ENCODE measurements at regions not wholly inside any gene's neighbourhood (a gene's known extent, or its start where the extent isn't known, plus 50 kb on each side); places are given as distances from the start of the nearest gene placed in this dataset.

GRCh38 chr9:119773823-119774222, 404.6 kb upstream of the BRINP1 start:
- Histone ChIP-seq H3K9me3 (ENCODE audit: control insufficient read depth in 1 of 2, low read length in 2 of 2) (no peaks in the 10 kb centered on the region), H3K4me3 (ENCODE audit: low read length in 2 of 2) (no peak overlapping the region), H3K36me3 (ENCODE audit: insufficient read depth, low read length) (no peaks in the 10 kb centered on the region), H3K27ac (ENCODE audit: low read depth, low read length) (no peak overlapping the region), H3K4me1 (ENCODE audit: insufficient read depth, low read length) (no peaks in the 10 kb centered on the region), H3K27me3 (ENCODE audit: insufficient read depth, low read length) (no peaks in the 10 kb centered on the region)
- Mint-ChIP-seq H3K27ac (no peak overlapping the region), H3K4me3 (no peak overlapping the region), H3K36me3 (no peaks in the 10 kb centered on the region), H3K4me1 (no peaks in the 10 kb centered on the region), H3K9me3 (peaks cover 0 to 4% (median 0%) of the 10 kb centered on the region in 8 donors), H3K27me3 (no peaks in the 10 kb centered on the region)
- DNase-seq: no peak
- ChIA-PET CTCF (ENCODE audit: partially characterized antibody) (no interaction called here), POLR2A (ENCODE audit: partially characterized antibody) (no interaction called here)
- intact Hi-C loops (cut with micrococcal nuclease): no loop called here

DNA sequence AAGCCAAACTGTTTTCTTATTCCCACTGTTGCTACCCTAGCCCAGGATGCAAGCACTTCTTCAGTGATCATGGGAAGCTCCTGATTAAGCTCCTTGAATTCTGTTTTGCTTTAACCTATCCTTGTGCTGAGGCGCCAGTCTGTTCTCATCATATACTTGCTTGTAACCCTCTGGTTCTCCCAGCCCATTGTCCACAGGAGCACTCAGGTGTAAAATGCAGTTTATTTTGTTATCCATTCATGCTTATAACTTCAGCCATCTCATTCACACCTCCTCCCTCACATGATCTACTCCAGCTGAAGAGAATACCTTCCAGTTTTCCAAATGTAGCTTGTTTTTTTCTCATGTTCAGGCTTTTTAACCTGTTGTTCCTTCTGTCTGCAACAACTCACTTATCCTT, 402.1 kb upstream of the BRINP1 start:
- no peaks in the 10 kb centered on the region for H3K27me3 Mint-ChIP-seq
- intact Hi-C loops (cut with micrococcal nuclease): no loop called here
- Histone ChIP-seq H3K9me3 (ENCODE audit: control insufficient read depth in 1 of 2, low read length in 2 of 2) (no peaks in the 10 kb centered on the region), H3K4me1 (ENCODE audit: insufficient read depth, low read length) (no peaks in the 10 kb centered on the region), H3K36me3 (ENCODE audit: insufficient read depth, low read length) (no peaks in the 10 kb centered on the region), H3K27me3 (ENCODE audit: insufficient read depth, low read length) (no peaks in the 10 kb centered on the region), H3K27ac (ENCODE audit: low read depth, low read length) (no peak overlapping the region), H3K4me3 (ENCODE audit: low read length in 2 of 2) (no peak overlapping the region)
- H3K9me3 Mint-ChIP-seq: peaks cover 0 to 3% (median under 1%) of the 10 kb centered on the region in 8 donors
- no peaks in the 10 kb centered on the region for H3K36me3 Mint-ChIP-seq
- no peaks in the 10 kb centered on the region for H3K4me1 Mint-ChIP-seq
- no peak overlapping the region for H3K27ac Mint-ChIP-seq
- DNase-seq: no peak
- CTCF ChIA-PET (ENCODE audit: partially characterized antibody): no interaction called here
- no peak overlapping the region for H3K4me3 Mint-ChIP-seq
- POLR2A ChIA-PET (ENCODE audit: partially characterized antibody): no interaction called here

DNA sequence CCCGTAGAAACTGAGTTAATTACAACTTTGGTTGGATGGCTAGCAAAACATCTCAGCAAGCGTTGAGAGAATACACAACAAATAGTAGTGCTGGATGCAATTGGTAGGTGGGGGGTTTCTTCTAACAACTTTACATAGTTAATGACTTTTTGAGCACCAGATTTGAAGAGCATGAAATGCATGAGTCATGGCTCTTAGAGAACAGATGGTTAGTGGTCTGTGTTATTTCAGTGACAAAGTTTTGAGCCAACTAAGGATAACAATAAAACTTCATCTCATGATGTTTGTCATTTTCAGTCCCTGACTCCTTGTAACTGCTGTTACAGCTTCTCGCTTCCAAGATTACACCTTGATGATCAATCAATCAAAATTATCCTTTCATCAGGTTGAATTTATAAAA, 399.0 kb upstream of the BRINP1 start:
- no peak overlapping the region for H3K27ac Mint-ChIP-seq
- no peaks in the 10 kb centered on the region for H3K27me3 ChIP-seq (ENCODE audit: insufficient read depth, low read length)
- POLR2A ChIA-PET (ENCODE audit: partially characterized antibody): no interaction called here
- peaks cover 0 to 4% (median 2%) of the 10 kb centered on the region in 8 donors for H3K9me3 Mint-ChIP-seq
- no peak overlapping the region for H3K4me3 Mint-ChIP-seq
- no peaks in the 10 kb centered on the region for H3K36me3 Mint-ChIP-seq
- H3K36me3 ChIP-seq (ENCODE audit: insufficient read depth, low read length): no peaks in the 10 kb centered on the region
- H3K9me3 ChIP-seq (ENCODE audit: control insufficient read depth in 1 of 2, low read length in 2 of 2): no peaks in the 10 kb centered on the region
- intact Hi-C loops (cut with micrococcal nuclease): no loop called here
- DNase-seq: no peak
- H3K4me3 ChIP-seq (ENCODE audit: low read length in 2 of 2): no peak overlapping the region
- no peak overlapping the region for H3K27ac ChIP-seq (ENCODE audit: low read depth, low read length)
- H3K27me3 Mint-ChIP-seq: no peaks in the 10 kb centered on the region
- CTCF ChIA-PET (ENCODE audit: partially characterized antibody): no interaction called here
- H3K4me1 ChIP-seq (ENCODE audit: insufficient read depth, low read length): no peaks in the 10 kb centered on the region
- H3K4me1 Mint-ChIP-seq: no peaks in the 10 kb centered on the region

DNA sequence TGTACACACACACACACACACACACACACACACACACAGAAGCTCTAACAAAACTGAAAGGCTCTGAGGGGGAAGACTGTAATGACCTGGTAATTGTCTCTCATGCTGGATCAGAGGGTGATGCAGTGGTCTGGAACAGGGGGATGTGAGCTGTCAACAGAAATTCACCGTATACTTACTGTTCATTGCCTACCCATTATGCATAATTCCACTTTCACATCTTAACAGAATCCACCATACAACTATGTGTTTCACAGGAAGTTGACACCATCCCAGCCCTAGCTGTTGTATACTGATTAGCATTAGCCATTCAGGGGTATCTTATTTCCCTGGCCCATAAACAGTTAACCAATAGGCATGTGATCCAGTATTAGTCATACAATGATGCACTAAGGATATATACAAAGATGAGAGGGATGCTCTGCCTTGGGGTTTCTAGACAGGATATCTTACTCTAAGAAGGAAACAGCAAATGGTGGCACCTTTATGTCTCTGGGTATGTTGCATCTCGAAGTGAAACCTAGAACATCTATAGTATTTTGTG, 396.5 kb upstream of the BRINP1 start:
- CTCF ChIA-PET (ENCODE audit: partially characterized antibody): no interaction called here
- H3K9me3 ChIP-seq (ENCODE audit: control insufficient read depth in 1 of 2, low read length in 2 of 2): no peaks in the 10 kb centered on the region
- POLR2A ChIA-PET (ENCODE audit: partially characterized antibody): no interaction called here
- no peaks in the 10 kb centered on the region for H3K27me3 ChIP-seq (ENCODE audit: insufficient read depth, low read length)
- intact Hi-C loops (cut with micrococcal nuclease): no loop called here
- H3K27ac ChIP-seq (ENCODE audit: low read depth, low read length): no peak overlapping the region
- no peak overlapping the region for H3K4me3 Mint-ChIP-seq
- H3K27ac Mint-ChIP-seq: no peak overlapping the region
- H3K36me3 ChIP-seq (ENCODE audit: insufficient read depth, low read length): no peaks in the 10 kb centered on the region
- H3K27me3 Mint-ChIP-seq: no peaks in the 10 kb centered on the region
- no peaks in the 10 kb centered on the region for H3K4me1 ChIP-seq (ENCODE audit: insufficient read depth, low read length)
- no peaks in the 10 kb centered on the region for H3K36me3 Mint-ChIP-seq
- peaks cover 0 to 7% (median 2%) of the 10 kb centered on the region in 8 donors for H3K9me3 Mint-ChIP-seq
- DNase-seq: no peak
- no peaks in the 10 kb centered on the region for H3K4me1 Mint-ChIP-seq
- H3K4me3 ChIP-seq (ENCODE audit: low read length in 2 of 2): no peak overlapping the region

- H3K27ac Mint-ChIP-seq: no peak overlapping the region
- Histone ChIP-seq H3K9me3 (ENCODE audit: control insufficient read depth in 1 of 2, low read length in 2 of 2) (no peaks in the 10 kb centered on the region), H3K27ac (ENCODE audit: low read depth, low read length) (no peak overlapping the region), H3K36me3 (ENCODE audit: insufficient read depth, low read length) (no peaks in the 10 kb centered on the region), H3K4me3 (ENCODE audit: low read length in 2 of 2) (no peak overlapping the region), H3K4me1 (ENCODE audit: insufficient read depth, low read length) (no peaks in the 10 kb centered on the region), H3K27me3 (ENCODE audit: insufficient read depth, low read length) (no peaks in the 10 kb centered on the region)
- intact Hi-C loops (cut with micrococcal nuclease): no loop called here
- H3K27me3 Mint-ChIP-seq: no peaks in the 10 kb centered on the region
- ChIA-PET POLR2A (ENCODE audit: partially characterized antibody) (no interaction called here), CTCF (ENCODE audit: partially characterized antibody) (no interaction called here)
- H3K9me3 Mint-ChIP-seq: peaks cover 0 to 9% (median 2%) of the 10 kb centered on the region in 8 donors
- no peaks in the 10 kb centered on the region for H3K4me1 Mint-ChIP-seq
- H3K4me3 Mint-ChIP-seq: no peak overlapping the region
- no peak for DNase-seq
- H3K36me3 Mint-ChIP-seq: no peaks in the 10 kb centered on the region
Observed at GRCh38 chr9:119763260-119763659, 394.0 kb upstream of the BRINP1 start.

- no peak overlapping the region for H3K27ac ChIP-seq (ENCODE audit: low read depth, low read length)
- H3K36me3 ChIP-seq (ENCODE audit: insufficient read depth, low read length): no peaks in the 10 kb centered on the region
- H3K4me1 Mint-ChIP-seq: no peaks in the 10 kb centered on the region
- DNase-seq: no peak
- intact Hi-C loops (cut with micrococcal nuclease): no loop called here
- H3K27ac Mint-ChIP-seq: no peak overlapping the region
- no peak overlapping the region for H3K4me3 ChIP-seq (ENCODE audit: low read length in 2 of 2)
- no peaks in the 10 kb centered on the region for H3K27me3 Mint-ChIP-seq
- H3K9me3 Mint-ChIP-seq: peaks cover 0 to 9% (median 4%) of the 10 kb centered on the region in 8 donors
- H3K27me3 ChIP-seq (ENCODE audit: insufficient read depth, low read length): no peaks in the 10 kb centered on the region
- H3K4me1 ChIP-seq (ENCODE audit: insufficient read depth, low read length): no peaks in the 10 kb centered on the region
- ChIA-PET CTCF (ENCODE audit: partially characterized antibody) (no interaction called here), POLR2A (ENCODE audit: partially characterized antibody) (no interaction called here)
- H3K9me3 ChIP-seq (ENCODE audit: control insufficient read depth in 1 of 2, low read length in 2 of 2): no peaks in the 10 kb centered on the region
- no peaks in the 10 kb centered on the region for H3K36me3 Mint-ChIP-seq
- H3K4me3 Mint-ChIP-seq: no peak overlapping the region
Observed at GRCh38 chr9:119761812-119762211, 392.6 kb upstream of the BRINP1 start.

GRCh38 chr9:119758990-119759389, 389.8 kb upstream of the BRINP1 start:
- ChIA-PET CTCF (ENCODE audit: partially characterized antibody) (no interaction called here), POLR2A (ENCODE audit: partially characterized antibody) (no interaction called here)
- H3K4me3 Mint-ChIP-seq: no peak overlapping the region
- Histone ChIP-seq H3K4me3 (ENCODE audit: low read length in 2 of 2) (no peak overlapping the region), H3K9me3 (ENCODE audit: control insufficient read depth in 1 of 2, low read length in 2 of 2) (no peaks in the 10 kb centered on the region), H3K36me3 (ENCODE audit: insufficient read depth, low read length) (no peaks in the 10 kb centered on the region), H3K4me1 (ENCODE audit: insufficient read depth, low read length) (no peaks in the 10 kb centered on the region), H3K27me3 (ENCODE audit: insufficient read depth, low read length) (no peaks in the 10 kb centered on the region), H3K27ac (ENCODE audit: low read depth, low read length) (no peak overlapping the region)
- H3K27ac Mint-ChIP-seq: no peak overlapping the region
- H3K9me3 Mint-ChIP-seq: peaks cover 0 to 7% (median 3%) of the 10 kb centered on the region in 8 donors
- H3K4me1 Mint-ChIP-seq: no peaks in the 10 kb centered on the region
- no peak for DNase-seq
- H3K36me3 Mint-ChIP-seq: no peaks in the 10 kb centered on the region
- intact Hi-C loops (cut with micrococcal nuclease): no loop called here
- no peaks in the 10 kb centered on the region for H3K27me3 Mint-ChIP-seq

DNA sequence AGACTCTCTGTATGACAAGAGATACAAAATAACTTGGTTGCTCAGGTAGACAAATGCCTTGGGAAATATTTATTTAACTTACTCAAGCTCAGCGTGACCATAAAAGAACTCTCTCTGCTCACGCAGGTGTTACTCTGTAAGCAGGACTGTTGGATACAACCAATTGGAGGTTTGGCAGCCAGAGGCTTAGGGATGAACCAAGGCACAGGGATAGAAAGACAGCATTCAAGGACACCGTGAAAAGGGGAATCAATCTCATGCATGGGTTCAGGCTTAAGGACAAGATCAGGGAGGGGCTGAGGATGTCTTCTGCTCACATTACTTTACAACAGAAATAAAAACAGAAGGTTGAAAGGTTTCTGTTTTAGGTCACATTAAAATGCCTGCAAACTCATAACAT, 389.0 kb upstream of the BRINP1 start:
- Mint-ChIP-seq H3K27me3 (no peaks in the 10 kb centered on the region), H3K9me3 (peaks cover 0 to 7% (median 3%) of the 10 kb centered on the region in 8 donors), H3K36me3 (no peaks in the 10 kb centered on the region), H3K27ac (no peak overlapping the region), H3K4me1 (no peaks in the 10 kb centered on the region), H3K4me3 (no peak overlapping the region)
- Histone ChIP-seq H3K27me3 (ENCODE audit: insufficient read depth, low read length) (no peaks in the 10 kb centered on the region), H3K9me3 (ENCODE audit: control insufficient read depth in 1 of 2, low read length in 2 of 2) (no peaks in the 10 kb centered on the region), H3K27ac (ENCODE audit: low read depth, low read length) (no peak overlapping the region), H3K4me1 (ENCODE audit: insufficient read depth, low read length) (no peaks in the 10 kb centered on the region), H3K36me3 (ENCODE audit: insufficient read depth, low read length) (no peaks in the 10 kb centered on the region), H3K4me3 (ENCODE audit: low read length in 2 of 2) (no peak overlapping the region)
- intact Hi-C loops (cut with micrococcal nuclease): no loop called here
- POLR2A ChIA-PET (ENCODE audit: partially characterized antibody): no interaction called here
- no peak for DNase-seq
- CTCF ChIA-PET (ENCODE audit: partially characterized antibody): no interaction called here
